Kidney epithelial cell (primary cell): ENCODE measurements at regions not wholly inside any gene's neighbourhood (a gene's known extent, or its start where the extent isn't known, plus 50 kb on each side); places are given as distances from the start of the nearest gene placed in this dataset.

ENCODE experiments used
- DNase-seq: peaks from one replicate; pipeline ENCODE4 v3.0.0-alpha.2; 2010; ENCODE audit warnings: low read depth
- H3K27me3 ChIP-seq: 2 replicates; pipeline ENCODE4 v1.6.0; 2011; ENCODE audit warnings: low read length; ENCODE audit not compliant: control insufficient read depth, insufficient read depth
- H3K36me3 ChIP-seq: 2 replicates; pipeline ENCODE4 v1.5.1; 2011; ENCODE audit warnings: low read length; ENCODE audit not compliant: control insufficient read depth, insufficient read depth
- H3K4me3 ChIP-seq: 2 replicates; pipeline ENCODE4 v1.5.1; 2011; ENCODE audit warnings: low read depth, mild to moderate bottlenecking, control low read depth, low read length
- CTCF ChIP-seq: IDR thresholded peaks from 2 replicates; pipeline ENCODE4 v1.5.1; 2011; ENCODE audit warnings: mild to moderate bottlenecking, moderate library complexity, low read length, control low read depth, inconsistent platforms; ENCODE audit not compliant: insufficient read depth, poor library complexity, severe bottlenecking

GRCh38 chr4:147345662-147346061, 135.2 kb upstream of the EDNRA start:
- no peak for DNase-seq
- Histone ChIP-seq H3K36me3 (no peaks in the 10 kb centered on the region), H3K4me3 (no peak overlapping the region), H3K27me3 (no peaks in the 10 kb centered on the region)
- no peak for TF ChIP-seq CTCF

- no peaks in the 10 kb centered on the region for H3K27me3 ChIP-seq
These were observed 133.7 kb upstream of the EDNRA start for GRCh38 chr4:147347217-147347616.

GRCh38 chr4:147349193-147349592, 131.7 kb upstream of the EDNRA start:
- no peak overlapping the region for H3K4me3 ChIP-seq
- no peaks in the 10 kb centered on the region for H3K36me3 ChIP-seq
- no peak for DNase-seq
- TF ChIP-seq CTCF, result no peak
- no peaks in the 10 kb centered on the region for H3K27me3 ChIP-seq

More at GRCh38 chr4:147347217-147347616, 133.7 kb upstream of the EDNRA start:
- no peak for DNase-seq
- TF ChIP-seq CTCF, result no peak
- H3K4me3 ChIP-seq, result no peak overlapping the region
- H3K36me3 ChIP-seq, result no peaks in the 10 kb centered on the region

GRCh38 chr4:147351083-147351787, 129.7 kb upstream of the EDNRA start:
- Histone ChIP-seq H3K27me3 (no peaks in the 10 kb centered on the region), H3K36me3 (no peaks in the 10 kb centered on the region), H3K4me3 (no peak overlapping the region)
- TF ChIP-seq CTCF, result no peak
- DNase-seq, result no peak

GRCh38 chr4:147354237-147354636, 126.7 kb upstream of the EDNRA start:
- no peak for DNase-seq
- Histone ChIP-seq H3K4me3 (no peak overlapping the region), H3K36me3 (no peaks in the 10 kb centered on the region), H3K27me3 (no peaks in the 10 kb centered on the region)
- TF ChIP-seq CTCF, result no peak
